Daoy (cell line): ENCODE measurements at regions not wholly inside any gene's neighbourhood (a gene's known extent, or its start where the extent isn't known, plus 50 kb on each side); places are given as distances from the start of the nearest gene placed in this dataset.

Experiments
- DNase-seq: peaks from one replicate; pipeline ENCODE4 v3.0.0-alpha.2; 2015; ENCODE audit warnings: low read depth

- DNase-seq, result no peak
Measured at GRCh38 chr5:89302102-89302891, 419.3 kb upstream of the MEF2C start.

- DNase-seq, result no peak
Measured at GRCh38 chr5:89301321-89302025, 418.5 kb upstream of the MEF2C start.

- DNase-seq, result no peak
Measured at GRCh38 chr5:89300426-89300970, 417.5 kb upstream of the MEF2C start.

GRCh38 chr5:89299998-89300397 lies 417.0 kb upstream of the MEF2C start:
- DNase-seq, result no peak

- no peak for DNase-seq
Measured at GRCh38 chr5:89297066-89297465, 414.1 kb upstream of the MEF2C start.

- DNase-seq, result no peak
Measured at GRCh38 chr5:89293810-89294209, 410.8 kb upstream of the MEF2C start.

GRCh38 chr5:89292487-89292886 lies 409.5 kb upstream of the MEF2C start:
- no peak for DNase-seq

GRCh38 chr5:89289604-89290003 lies 406.6 kb upstream of the MEF2C start:
- no peak for DNase-seq

- DNase-seq, result no peak
Measured at GRCh38 chr5:89287964-89288363, 405.0 kb upstream of the MEF2C start.

- no peak for DNase-seq
Measured at GRCh38 chr5:89286320-89286719, 403.3 kb upstream of the MEF2C start.

GRCh38 chr5:89283728-89284493 lies 400.9 kb upstream of the MEF2C start:
- DNase-seq, result peak; percentile 35

GRCh38 chr5:89282554-89283510 lies 399.8 kb upstream of the MEF2C start:
- DNase-seq, result peak; percentile 81

GRCh38 chr5:89281766-89282553 lies 399.0 kb upstream of the MEF2C start:
- peak; percentile 13 for DNase-seq

- no peak for DNase-seq
Measured at GRCh38 chr5:89281211-89281610, 398.2 kb upstream of the MEF2C start.

- no peak for DNase-seq
Measured at GRCh38 chr5:89280103-89281037, 397.4 kb upstream of the MEF2C start.

GRCh38 chr5:89279391-89280036 lies 396.5 kb upstream of the MEF2C start:
- DNase-seq, result no peak

- peak; percentile 54 for DNase-seq
Measured at GRCh38 chr5:89277816-89278215, 394.8 kb upstream of the MEF2C start.

- peak; percentile 42 for DNase-seq
Measured at GRCh38 chr5:89276566-89277305, 393.8 kb upstream of the MEF2C start.
